HepG2 (cell line): ENCODE measurements at regions not wholly inside any gene's neighbourhood (a gene's known extent, or its start where the extent isn't known, plus 50 kb on each side); places are given as distances from the start of the nearest gene placed in this dataset.

Experiments
- NR1H2 ChIP-seq: sonication (generic); formaldehyde crosslinking; IDR thresholded peaks from 2 replicates; pipeline ENCODE4 v1.8.1; 2022; ENCODE audit warnings: low read depth, missing genetic modification reagents, borderline replicate concordance
- POLR2G ChIP-seq: fragments of 200-400 bp; formaldehyde crosslinking; IDR thresholded peaks from 2 replicates; pipeline ENCODE4 v1.6.1; 2018; ENCODE audit warnings: mild to moderate bottlenecking, low read depth, low read length, moderate library complexity
- SIN3A ChIP-seq: IDR thresholded peaks from 2 replicates; pipeline ENCODE4 v1.6.1; 2011; ENCODE audit warnings: low read depth, mild to moderate bottlenecking, control low read depth, low read length, borderline replicate concordance
- ZNF333 ChIP-seq: sonication (generic); formaldehyde crosslinking; IDR thresholded peaks from 2 replicates; pipeline ENCODE4 v1.4.0; 2020; ENCODE audit warnings: mild to moderate bottlenecking, missing genetic modification reagents, borderline replicate concordance
- ZNF615 ChIP-seq: sonication (generic); formaldehyde crosslinking; IDR thresholded peaks from 2 replicates; pipeline ENCODE4 v1.5.0; 2020; ENCODE audit warnings: mild to moderate bottlenecking, missing genetic modification reagents, borderline replicate concordance
- ZNF678 ChIP-seq: sonication (generic); formaldehyde crosslinking; IDR thresholded peaks from 2 replicates; pipeline ENCODE4 v1.4.0; 2020; ENCODE audit warnings: mild to moderate bottlenecking, missing genetic modification reagents
- TF ChIP-seq, protein P1 (sequence below): sonication (generic); formaldehyde crosslinking; IDR thresholded peaks from 2 replicates; pipeline ENCODE4 v1.5.1; 2020; ENCODE audit warnings: missing genetic modification reagents, mild to moderate bottlenecking, borderline replicate concordance
- TF ChIP-seq, protein P2 (sequence below): sonication (generic); formaldehyde crosslinking; IDR thresholded peaks from 2 replicates; pipeline ENCODE4 v1.5.0; 2020; ENCODE audit warnings: missing genetic modification reagents
- TF ChIP-seq, protein P3 (sequence below): IDR thresholded peaks from 2 replicates; pipeline ENCODE4 v1.6.1; 2012; ENCODE audit warnings: low read depth, low read length, improper control_type of control experiment
- TF ChIP-seq, protein P4 (sequence below): sonication (generic); formaldehyde crosslinking; IDR thresholded peaks from 2 replicates; pipeline ENCODE4 v1.4.0; 2020; ENCODE audit warnings: missing genetic modification reagents, mild to moderate bottlenecking, borderline replicate concordance
- TF ChIP-seq, protein P5 (sequence below): sonication (generic); formaldehyde crosslinking; IDR thresholded peaks from 2 replicates; pipeline ENCODE4 v1.4.0; 2020; ENCODE audit warnings: missing genetic modification reagents
- TF ChIP-seq, protein P6 (sequence below), 2 experiments: sonication (generic) in 1 of 2; formaldehyde crosslinking in 1 of 2; IDR thresholded peaks; 2 replicates each; pipeline versions ENCODE4 v1.4.0 to v1.6.1; 2018 to 2020; ENCODE audit warnings: missing genetic modification reagents in 2 of 2, borderline replicate concordance in 1 of 2, low read depth in 1 of 2, mild to moderate bottlenecking in 1 of 2, missing biosample characterization in 1 of 2
- TF ChIP-seq, protein P7 (sequence below): sonication (generic); formaldehyde crosslinking; IDR thresholded peaks from 2 replicates; pipeline ENCODE4 v1.8.1; 2023; ENCODE audit warnings: mild to moderate bottlenecking, missing genetic modification reagents, borderline replicate concordance

DNA sequence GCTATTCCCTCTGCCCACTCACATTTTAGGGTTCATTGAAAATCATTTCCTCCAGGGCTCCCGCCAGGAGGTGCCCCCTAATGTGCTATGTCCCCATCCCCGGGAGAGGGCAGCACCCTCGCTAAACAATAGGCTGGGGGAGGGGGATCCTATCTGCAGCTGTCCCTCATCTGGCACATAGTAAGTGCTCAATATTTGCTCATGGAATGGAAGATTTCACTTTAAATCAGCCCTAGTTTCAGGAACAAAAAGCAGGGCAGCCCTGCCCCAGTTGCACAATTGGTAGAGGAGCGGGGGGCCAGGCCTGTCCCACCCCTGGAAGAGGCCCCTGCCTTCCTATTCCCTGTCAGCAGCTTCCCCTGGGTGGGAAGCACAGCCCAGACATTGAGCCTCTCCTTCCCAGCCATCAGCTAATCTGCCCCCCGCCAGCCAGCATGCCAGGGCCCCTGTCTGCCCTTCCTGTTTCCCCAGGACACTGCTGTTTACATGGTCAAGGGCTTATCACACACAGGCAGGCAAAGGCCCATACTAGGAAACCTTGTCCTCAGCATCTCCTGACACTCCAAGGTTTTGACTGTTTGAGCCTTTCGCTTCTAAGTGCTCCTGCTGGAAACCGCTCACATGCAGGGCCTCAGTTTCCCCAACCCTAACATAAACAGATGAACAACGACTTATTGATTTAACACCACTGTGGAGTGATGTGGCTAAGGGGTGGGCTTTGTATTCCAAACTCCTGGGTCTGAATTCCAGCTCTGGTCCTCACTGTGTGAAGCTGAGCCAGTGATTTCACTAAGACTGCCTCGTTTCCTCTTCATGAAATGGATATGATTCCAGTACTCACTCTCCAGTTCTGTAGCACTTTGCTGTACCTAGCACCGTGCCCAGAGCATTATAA, 130.7 kb upstream of the ZMIZ1 start (continued):
- TF ChIP-seq, protein P1, sequence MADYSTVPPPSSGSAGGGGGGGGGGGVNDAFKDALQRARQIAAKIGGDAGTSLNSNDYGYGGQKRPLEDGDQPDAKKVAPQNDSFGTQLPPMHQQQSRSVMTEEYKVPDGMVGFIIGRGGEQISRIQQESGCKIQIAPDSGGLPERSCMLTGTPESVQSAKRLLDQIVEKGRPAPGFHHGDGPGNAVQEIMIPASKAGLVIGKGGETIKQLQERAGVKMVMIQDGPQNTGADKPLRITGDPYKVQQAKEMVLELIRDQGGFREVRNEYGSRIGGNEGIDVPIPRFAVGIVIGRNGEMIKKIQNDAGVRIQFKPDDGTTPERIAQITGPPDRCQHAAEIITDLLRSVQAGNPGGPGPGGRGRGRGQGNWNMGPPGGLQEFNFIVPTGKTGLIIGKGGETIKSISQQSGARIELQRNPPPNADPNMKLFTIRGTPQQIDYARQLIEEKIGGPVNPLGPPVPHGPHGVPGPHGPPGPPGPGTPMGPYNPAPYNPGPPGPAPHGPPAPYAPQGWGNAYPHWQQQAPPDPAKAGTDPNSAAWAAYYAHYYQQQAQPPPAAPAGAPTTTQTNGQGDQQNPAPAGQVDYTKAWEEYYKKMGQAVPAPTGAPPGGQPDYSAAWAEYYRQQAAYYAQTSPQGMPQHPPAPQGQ = no peak
- TF ChIP-seq, protein P2, sequence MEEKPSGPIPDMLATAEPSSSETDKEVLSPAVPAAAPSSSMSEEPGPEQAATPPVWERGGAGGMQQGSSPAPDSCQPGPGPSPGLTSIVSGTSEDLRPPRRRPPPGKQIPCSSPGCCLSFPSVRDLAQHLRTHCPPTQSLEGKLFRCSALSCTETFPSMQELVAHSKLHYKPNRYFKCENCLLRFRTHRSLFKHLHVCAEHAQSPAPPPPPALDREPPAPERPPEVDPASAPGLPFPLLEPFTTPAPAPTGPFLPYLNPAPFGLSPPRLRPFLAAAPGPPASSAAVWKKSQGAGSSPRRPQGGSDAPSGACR (CRISPR knock-in tag) = no peak
- TF ChIP-seq ZNF678 (CRISPR knock-in tag) = no peak
- no peak for TF ChIP-seq NR1H2 (CRISPR knock-in tag)
- TF ChIP-seq, protein P3, sequence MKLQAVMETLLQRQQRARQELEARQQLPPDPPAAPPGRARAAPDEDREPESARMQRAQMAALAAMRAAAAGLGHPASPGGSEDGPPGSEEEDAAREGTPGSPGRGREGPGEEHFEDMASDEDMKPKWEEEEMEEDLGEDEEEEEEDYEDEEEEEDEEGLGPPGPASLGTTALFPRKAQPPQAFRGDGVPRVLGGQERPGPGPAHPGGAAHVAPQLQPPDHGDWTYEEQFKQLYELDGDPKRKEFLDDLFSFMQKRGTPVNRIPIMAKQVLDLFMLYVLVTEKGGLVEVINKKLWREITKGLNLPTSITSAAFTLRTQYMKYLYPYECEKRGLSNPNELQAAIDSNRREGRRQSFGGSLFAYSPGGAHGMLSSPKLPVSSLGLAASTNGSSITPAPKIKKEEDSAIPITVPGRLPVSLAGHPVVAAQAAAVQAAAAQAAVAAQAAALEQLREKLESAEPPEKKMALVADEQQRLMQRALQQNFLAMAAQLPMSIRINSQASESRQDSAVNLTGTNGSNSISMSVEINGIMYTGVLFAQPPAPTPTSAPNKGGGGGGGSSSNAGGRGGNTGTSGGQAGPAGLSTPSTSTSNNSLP = no peak
- TF ChIP-seq, protein P4, sequence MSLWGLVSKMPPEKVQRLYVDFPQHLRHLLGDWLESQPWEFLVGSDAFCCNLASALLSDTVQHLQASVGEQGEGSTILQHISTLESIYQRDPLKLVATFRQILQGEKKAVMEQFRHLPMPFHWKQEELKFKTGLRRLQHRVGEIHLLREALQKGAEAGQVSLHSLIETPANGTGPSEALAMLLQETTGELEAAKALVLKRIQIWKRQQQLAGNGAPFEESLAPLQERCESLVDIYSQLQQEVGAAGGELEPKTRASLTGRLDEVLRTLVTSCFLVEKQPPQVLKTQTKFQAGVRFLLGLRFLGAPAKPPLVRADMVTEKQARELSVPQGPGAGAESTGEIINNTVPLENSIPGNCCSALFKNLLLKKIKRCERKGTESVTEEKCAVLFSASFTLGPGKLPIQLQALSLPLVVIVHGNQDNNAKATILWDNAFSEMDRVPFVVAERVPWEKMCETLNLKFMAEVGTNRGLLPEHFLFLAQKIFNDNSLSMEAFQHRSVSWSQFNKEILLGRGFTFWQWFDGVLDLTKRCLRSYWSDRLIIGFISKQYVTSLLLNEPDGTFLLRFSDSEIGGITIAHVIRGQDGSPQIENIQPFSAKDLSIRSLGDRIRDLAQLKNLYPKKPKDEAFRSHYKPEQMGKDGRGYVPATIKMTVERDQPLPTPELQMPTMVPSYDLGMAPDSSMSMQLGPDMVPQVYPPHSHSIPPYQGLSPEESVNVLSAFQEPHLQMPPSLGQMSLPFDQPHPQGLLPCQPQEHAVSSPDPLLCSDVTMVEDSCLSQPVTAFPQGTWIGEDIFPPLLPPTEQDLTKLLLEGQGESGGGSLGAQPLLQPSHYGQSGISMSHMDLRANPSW = no peak
- no peak for TF ChIP-seq ZNF615
- no peak for TF ChIP-seq POLR2G
- TF ChIP-seq, protein P5, sequence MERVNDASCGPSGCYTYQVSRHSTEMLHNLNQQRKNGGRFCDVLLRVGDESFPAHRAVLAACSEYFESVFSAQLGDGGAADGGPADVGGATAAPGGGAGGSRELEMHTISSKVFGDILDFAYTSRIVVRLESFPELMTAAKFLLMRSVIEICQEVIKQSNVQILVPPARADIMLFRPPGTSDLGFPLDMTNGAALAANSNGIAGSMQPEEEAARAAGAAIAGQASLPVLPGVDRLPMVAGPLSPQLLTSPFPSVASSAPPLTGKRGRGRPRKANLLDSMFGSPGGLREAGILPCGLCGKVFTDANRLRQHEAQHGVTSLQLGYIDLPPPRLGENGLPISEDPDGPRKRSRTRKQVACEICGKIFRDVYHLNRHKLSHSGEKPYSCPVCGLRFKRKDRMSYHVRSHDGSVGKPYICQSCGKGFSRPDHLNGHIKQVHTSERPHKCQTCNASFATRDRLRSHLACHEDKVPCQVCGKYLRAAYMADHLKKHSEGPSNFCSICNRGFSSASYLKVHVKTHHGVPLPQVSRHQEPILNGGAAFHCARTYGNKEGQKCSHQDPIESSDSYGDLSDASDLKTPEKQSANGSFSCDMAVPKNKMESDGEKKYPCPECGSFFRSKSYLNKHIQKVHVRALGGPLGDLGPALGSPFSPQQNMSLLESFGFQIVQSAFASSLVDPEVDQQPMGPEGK = peak; percentile 84
- TF ChIP-seq, protein P6, sequence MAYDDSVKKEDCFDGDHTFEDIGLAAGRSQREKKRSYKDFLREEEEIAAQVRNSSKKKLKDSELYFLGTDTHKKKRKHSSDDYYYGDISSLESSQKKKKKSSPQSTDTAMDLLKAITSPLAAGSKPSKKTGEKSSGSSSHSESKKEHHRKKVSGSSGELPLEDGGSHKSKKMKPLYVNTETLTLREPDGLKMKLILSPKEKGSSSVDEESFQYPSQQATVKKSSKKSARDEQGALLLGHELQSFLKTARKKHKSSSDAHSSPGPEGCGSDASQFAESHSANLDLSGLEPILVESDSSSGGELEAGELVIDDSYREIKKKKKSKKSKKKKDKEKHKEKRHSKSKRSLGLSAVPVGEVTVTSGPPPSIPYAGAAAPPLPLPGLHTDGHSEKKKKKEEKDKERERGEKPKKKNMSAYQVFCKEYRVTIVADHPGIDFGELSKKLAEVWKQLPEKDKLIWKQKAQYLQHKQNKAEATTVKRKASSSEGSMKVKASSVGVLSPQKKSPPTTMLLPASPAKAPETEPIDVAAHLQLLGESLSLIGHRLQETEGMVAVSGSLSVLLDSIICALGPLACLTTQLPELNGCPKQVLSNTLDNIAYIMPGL (CRISPR knock-in tag; IDR thresholded peaks at IDR 0.05; ENCODE audit: borderline replicate concordance in 1 of 2, low read depth in 1 of 2) = 0 out of 4 replicates have a peak, but pooled peaks of 1 of the 2 experiments have one; percentile 23
- TF ChIP-seq SIN3A = no peak
- TF ChIP-seq, protein P7, sequence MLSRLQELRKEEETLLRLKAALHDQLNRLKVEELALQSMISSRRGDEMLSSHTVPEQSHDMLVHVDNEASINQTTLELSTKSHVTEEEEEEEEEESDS = no peak
- TF ChIP-seq ZNF333 (CRISPR knock-in tag) = no peak
